ENCODE measurements at regions not wholly inside any gene's neighbourhood (a gene's known extent, or its start where the extent isn't known, plus 50 kb on each side); places are given as distances from the start of the nearest gene placed in this dataset.

DNA sequence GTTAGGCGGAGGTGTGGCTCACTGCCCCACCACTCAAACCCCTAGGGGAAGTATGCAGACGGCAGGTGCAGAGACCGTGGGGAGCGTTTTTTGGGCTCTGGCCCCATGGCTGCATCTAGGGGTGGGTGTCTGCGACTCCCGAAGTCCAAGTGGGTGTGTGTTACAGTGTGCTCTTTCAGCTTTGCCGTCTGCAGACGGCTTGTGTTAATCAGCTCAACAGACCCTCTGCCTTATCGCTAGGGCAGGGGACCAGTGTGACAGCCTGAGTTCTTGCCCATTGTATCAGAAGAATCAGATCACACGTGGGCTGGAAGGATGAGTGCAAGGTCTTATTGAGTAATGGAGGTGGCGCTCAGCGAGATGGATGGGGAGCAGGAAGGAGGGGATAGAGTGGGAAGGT lies 162.8 kb downstream of the ENC1 start:
- TF ChIP-seq EP300 (IDR thresholded peaks at IDR 0.05; ENCODE audit: borderline replicate concordance) (no peak), YY1 (IDR thresholded peaks at IDR 0.05; ENCODE audit: low read depth) (no peak), TCF12 (IDR thresholded peaks at IDR 0.05; ENCODE audit: low read depth) (no peak), EGR1 (IDR thresholded peaks at IDR 0.05) (no peak), CREB1 (IDR thresholded peaks at IDR 0.05; ENCODE audit: low read depth) (no peak), RAD21 (IDR thresholded peaks at IDR 0.05; ENCODE audit: low read depth) (no peak), CEBPB (IDR thresholded peaks at IDR 0.05) (no peak), NFIC (IDR thresholded peaks at IDR 0.05) (no peak)
- TF ChIP-seq, protein P1, sequence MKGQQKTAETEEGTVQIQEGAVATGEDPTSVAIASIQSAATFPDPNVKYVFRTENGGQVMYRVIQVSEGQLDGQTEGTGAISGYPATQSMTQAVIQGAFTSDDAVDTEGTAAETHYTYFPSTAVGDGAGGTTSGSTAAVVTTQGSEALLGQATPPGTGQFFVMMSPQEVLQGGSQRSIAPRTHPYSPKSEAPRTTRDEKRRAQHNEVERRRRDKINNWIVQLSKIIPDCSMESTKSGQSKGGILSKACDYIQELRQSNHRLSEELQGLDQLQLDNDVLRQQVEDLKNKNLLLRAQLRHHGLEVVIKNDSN (IDR thresholded peaks at IDR 0.05) = no peak
- TF ChIP-seq, protein P2, sequence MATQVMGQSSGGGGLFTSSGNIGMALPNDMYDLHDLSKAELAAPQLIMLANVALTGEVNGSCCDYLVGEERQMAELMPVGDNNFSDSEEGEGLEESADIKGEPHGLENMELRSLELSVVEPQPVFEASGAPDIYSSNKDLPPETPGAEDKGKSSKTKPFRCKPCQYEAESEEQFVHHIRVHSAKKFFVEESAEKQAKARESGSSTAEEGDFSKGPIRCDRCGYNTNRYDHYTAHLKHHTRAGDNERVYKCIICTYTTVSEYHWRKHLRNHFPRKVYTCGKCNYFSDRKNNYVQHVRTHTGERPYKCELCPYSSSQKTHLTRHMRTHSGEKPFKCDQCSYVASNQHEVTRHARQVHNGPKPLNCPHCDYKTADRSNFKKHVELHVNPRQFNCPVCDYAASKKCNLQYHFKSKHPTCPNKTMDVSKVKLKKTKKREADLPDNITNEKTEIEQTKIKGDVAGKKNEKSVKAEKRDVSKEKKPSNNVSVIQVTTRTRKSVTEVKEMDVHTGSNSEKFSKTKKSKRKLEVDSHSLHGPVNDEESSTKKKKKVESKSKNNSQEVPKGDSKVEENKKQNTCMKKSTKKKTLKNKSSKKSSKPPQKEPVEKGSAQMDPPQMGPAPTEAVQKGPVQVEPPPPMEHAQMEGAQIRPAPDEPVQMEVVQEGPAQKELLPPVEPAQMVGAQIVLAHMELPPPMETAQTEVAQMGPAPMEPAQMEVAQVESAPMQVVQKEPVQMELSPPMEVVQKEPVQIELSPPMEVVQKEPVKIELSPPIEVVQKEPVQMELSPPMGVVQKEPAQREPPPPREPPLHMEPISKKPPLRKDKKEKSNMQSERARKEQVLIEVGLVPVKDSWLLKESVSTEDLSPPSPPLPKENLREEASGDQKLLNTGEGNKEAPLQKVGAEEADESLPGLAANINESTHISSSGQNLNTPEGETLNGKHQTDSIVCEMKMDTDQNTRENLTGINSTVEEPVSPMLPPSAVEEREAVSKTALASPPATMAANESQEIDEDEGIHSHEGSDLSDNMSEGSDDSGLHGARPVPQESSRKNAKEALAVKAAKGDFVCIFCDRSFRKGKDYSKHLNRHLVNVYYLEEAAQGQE (IDR thresholded peaks at IDR 0.05; ENCODE audit: low read depth) = no peak
- TF ChIP-seq, protein P3, sequence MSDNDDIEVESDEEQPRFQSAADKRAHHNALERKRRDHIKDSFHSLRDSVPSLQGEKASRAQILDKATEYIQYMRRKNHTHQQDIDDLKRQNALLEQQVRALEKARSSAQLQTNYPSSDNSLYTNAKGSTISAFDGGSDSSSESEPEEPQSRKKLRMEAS (IDR thresholded peaks at IDR 0.05) = no peak
